ENCODE measurements at regions not wholly inside any gene's neighbourhood (a gene's known extent, or its start where the extent isn't known, plus 50 kb on each side); places are given as distances from the start of the nearest gene placed in this dataset.

- no peak for DNase-seq (ENCODE audit: low spot score)
Measured at GRCh38 chr2:104702031-104702850, 151.7 kb upstream of the POU3F3 start.

GRCh38 chr2:104703669-104704068 lies 150.2 kb upstream of the POU3F3 start:
- DNase-seq (ENCODE audit: low spot score) = no peak

GRCh38 chr2:104704496-104705245 lies 149.2 kb upstream of the POU3F3 start:
- DNase-seq (ENCODE audit: low spot score) = no peak

GRCh38 chr2:104707056-104707455 lies 146.9 kb upstream of the POU3F3 start:
- no peak for DNase-seq (ENCODE audit: low spot score)

- no peak for DNase-seq (ENCODE audit: low spot score)
Measured at GRCh38 chr2:104708967-104709366, 144.9 kb upstream of the POU3F3 start.

GRCh38 chr2:104716061-104716460 lies 137.9 kb upstream of the POU3F3 start:
- no peak for DNase-seq (ENCODE audit: low spot score)

GRCh38 chr2:104733226-104733943 lies 120.5 kb upstream of the POU3F3 start:
- peak; percentile 15 for DNase-seq (ENCODE audit: low spot score)

- DNase-seq (ENCODE audit: low spot score) = no peak
Measured at GRCh38 chr2:104734937-104735586, 118.9 kb upstream of the POU3F3 start.

GRCh38 chr2:104736026-104736425 lies 117.9 kb upstream of the POU3F3 start:
- no peak for DNase-seq (ENCODE audit: low spot score)

GRCh38 chr2:104741860-104742259 lies 112.1 kb upstream of the POU3F3 start:
- no peak for DNase-seq (ENCODE audit: low spot score)

- no peak for DNase-seq (ENCODE audit: low spot score)
Measured at GRCh38 chr2:104744537-104744936, 109.4 kb upstream of the POU3F3 start.

GRCh38 chr2:104745846-104746245 lies 108.1 kb upstream of the POU3F3 start:
- no peak for DNase-seq (ENCODE audit: low spot score)

- no peak for DNase-seq (ENCODE audit: low spot score)
Measured at GRCh38 chr2:104746299-104746698, 107.6 kb upstream of the POU3F3 start.

GRCh38 chr2:104746858-104747257 lies 107.1 kb upstream of the POU3F3 start:
- no peak for DNase-seq (ENCODE audit: low spot score)

- DNase-seq (ENCODE audit: low spot score) = no peak
Measured at GRCh38 chr2:104749856-104750460, 104.0 kb upstream of the POU3F3 start.

- DNase-seq (ENCODE audit: low spot score) = no peak
Measured at GRCh38 chr2:104752504-104752903, 101.4 kb upstream of the POU3F3 start.

GRCh38 chr2:104755026-104755878 lies 98.7 kb upstream of the POU3F3 start:
- no peak for DNase-seq (ENCODE audit: low spot score)

- no peak for DNase-seq (ENCODE audit: low spot score)
Measured at GRCh38 chr2:104756118-104756517, 97.8 kb upstream of the POU3F3 start.

GRCh38 chr2:104757056-104757455 lies 96.9 kb upstream of the POU3F3 start:
- DNase-seq (ENCODE audit: low spot score) = no peak

- no peak for DNase-seq (ENCODE audit: low spot score)
Measured at GRCh38 chr2:104758199-104758620, 95.7 kb upstream of the POU3F3 start.

GRCh38 chr2:104762031-104762430 lies 91.9 kb upstream of the POU3F3 start:
- no peak for DNase-seq (ENCODE audit: low spot score)
